ENCODE measurements at regions not wholly inside any gene's neighbourhood (a gene's known extent, or its start where the extent isn't known, plus 50 kb on each side); places are given as distances from the start of the nearest gene placed in this dataset.

DNA sequence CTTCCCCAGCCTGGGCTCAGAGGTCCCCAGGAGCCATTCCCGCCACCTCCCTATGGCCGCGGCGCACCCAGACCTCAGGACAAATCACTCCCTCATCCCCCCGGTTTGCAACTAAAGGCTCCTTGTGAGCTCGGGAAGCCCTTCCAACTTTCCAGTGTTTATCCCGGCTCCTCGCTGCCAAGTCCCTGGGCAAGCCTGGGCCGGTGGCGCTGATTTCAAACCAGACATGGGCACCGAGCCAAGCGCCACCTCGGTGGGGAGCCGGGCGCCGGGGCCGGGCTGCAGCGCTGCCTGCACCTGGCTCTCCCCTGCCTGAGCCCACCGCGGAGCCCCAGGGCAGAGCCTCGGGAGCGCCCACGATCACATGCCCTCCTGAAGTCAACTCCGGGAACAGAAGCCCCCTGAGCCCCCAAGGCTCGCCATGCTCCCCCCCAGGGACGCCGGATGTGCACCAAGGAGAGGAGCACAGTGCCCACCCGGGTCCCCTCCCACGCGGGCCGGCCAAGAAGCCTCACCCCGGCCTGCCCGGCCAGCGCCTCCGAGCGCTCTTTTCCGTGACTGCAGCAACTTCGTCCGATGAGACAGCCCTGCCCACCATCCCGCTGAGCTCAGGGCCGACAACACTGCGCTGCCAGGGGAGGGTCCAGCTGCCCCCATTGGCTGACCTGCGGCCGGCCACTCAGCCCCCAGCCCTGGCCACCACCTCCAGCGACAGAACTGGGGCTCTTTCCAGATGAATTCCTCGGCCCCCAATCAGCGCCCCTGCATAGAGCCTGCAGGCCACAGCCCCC lies 50.0 kb downstream of the NCOR2 start:
- peak; percentile 82 for DNase-seq

DNA sequence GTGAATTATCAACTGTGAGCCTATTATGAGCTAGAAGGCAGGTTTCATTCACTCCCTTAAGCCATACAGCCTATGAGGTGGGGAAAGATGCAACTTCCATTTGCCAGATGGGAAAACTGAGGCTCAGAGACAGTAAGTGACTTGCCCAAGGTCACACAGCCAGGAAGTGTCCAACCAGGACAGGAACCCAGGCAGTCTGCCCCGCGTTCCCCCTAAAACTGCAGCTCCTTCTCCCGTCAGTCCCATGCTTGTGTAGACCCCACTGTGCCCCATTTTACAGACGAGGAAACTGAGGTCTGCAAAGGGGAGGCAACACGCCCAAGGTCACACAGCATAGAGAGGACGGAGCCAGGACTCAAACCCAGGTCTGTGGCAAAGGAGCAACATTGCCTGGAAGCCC lies 50.6 kb downstream of the NCOR2 start:
- no peak for DNase-seq

DNA sequence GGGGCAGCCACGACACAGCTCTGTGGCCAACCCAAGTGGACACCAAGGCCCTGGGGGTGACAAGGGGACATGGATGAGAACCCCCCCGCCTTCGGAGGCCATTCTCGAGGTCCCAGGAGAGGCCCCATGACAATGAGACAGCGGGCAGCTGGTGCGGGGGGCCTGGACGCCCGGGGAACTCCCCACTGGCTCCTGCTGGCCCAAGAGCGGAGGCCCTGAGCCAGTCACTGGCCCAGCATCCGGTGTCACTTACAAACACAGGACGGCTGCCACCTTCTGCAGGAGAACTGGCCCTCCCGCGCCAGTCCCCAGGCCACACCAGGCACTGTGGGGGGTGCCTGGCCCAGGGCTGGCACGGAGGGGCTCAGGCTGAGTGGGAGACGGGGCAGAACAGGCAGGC lies 51.4 kb downstream of the NCOR2 start:
- DNase-seq = no peak

DNA sequence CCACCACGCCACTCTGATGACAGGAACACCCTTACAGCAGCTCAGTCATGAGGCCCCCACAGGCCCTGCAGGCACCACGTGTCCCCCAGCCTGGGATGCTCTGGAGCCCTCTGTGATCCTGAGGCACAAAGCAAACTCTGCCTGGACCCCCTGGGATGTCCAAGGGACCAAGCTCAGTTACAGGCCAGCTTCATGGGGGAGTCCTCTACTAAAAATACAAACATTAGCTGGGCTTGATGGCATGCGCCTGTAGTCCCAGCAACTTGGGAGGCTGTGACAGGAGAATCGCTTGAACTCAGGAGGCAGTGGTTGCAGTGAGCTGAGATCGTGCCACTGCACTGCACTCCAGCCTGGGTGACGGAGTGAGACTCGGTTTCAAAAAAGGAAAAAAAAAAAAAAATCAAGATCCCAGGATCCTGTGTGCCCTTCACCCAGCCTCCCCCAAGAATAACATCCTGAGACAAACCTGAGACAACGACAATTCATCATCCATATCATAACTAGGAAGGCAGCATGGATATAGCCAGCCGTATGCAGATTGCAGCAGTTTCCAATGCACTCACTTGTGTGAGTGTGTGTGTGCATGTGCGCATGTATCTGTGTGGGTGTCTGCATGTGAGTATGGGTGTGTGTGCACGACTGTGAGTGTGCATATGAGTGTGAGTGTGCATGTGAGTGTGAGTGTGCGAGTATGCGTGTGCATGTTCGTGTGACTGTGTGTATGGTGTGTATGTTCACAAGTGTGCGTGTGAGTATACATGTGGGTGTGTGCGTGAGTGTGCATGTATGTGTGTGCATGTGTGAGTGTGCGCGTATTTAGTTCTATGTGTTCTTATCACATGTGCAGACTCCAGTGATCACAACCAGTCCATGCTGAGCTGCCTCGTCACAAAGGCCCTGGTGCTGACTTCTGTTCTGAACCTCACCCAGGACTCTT lies 52.1 kb downstream of the NCOR2 start:
- DNase-seq = no peak

DNA sequence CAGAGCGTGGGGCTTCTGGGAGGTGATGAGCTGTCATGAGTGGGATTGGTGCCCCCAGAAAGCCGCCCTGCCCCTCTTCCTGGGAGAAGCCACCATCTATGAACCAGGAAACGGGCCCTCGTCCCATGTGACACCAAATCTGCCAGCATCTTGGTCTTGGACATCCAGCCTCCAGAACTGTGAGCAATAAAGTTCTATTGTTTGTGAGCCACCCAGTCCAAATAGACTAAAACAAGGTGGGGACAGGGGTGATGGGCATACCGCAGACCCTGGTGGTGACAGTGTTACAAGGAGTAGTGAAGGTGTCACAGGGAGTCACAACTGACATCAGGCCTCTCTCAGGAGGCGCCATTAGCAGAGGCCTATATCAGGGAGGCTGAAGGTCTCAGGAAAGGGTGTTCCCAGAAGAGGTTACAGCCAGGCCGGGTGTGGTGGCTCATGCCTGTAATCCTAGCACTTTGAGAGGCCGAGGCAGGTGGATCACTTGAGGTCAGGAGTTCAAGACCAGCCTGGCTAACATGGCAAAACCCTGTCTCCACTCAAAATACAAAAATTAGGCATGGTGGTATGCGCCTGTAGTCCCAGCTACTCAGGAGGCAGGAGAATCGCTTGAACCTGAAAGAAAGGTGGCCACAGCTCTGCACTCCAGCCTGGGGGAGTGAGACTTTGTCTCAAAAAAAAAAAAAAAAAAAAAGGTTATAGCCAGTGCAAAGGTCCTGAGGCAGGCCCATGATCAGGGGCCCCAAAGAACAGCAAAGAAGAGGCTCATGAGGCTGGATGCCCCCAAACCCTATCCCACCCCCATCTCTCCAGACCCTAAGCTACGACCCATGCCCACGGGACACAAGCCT lies 53.0 kb downstream of the NCOR2 start:
- no peak for DNase-seq

DNA sequence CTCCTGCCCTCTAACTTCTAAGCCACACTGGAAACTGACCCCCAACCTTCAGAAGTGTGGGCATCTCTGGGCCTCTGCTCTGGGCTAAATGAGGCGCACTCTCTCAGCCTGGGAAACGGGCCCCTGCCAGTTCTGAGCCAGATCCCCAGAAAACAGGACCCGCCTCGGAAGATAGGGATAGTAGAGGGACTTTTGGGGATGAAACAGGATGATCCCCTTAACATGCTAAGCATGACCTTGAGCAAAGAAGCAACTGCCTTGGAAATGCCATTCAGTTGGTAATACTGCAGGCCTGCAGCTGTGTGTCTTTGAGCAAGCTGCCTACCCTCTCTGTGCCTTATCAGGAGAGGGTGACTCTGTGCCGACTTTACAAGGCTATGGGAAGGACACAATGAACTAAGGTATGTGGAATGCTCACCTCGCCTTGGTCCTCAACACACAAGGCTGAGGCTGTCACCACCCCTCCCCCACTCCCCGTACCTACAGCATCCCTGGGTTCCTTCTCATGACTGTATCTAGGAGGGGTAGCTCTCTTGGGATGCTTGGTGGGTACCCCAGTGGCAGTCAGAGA lies 54.0 kb downstream of the NCOR2 start:
- no peak for DNase-seq

DNA sequence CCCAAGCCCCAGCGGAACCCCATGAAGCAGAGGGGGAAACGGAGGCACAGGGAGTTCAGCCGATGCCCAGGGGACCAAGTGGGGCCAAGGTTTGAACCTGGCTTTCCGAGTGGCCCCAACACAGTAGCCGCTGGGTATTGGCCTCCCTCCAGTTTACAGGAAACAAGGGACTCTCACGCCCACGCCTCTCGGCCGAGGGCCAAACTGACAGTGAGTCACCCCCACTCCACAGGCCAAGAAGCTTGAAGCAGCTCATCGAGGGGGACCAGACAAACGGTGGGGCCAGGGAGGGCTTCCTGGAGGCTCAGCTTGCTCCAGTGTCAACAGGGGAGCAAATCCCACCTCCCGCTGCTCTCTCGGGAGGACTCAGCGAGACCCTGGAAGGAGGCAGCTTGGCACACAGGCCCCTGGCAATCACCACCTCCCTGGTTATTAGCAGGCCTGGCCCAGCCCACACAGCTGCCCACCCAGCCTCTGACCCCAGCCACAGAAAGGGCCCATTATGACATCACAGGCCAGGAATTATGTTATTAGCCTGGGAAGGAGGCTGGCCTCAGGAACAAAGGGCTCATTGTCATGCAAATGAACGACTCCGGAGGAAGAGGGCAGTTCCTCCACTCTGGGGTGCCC lies 54.6 kb downstream of the NCOR2 start:
- peak; percentile 49 for DNase-seq

DNA sequence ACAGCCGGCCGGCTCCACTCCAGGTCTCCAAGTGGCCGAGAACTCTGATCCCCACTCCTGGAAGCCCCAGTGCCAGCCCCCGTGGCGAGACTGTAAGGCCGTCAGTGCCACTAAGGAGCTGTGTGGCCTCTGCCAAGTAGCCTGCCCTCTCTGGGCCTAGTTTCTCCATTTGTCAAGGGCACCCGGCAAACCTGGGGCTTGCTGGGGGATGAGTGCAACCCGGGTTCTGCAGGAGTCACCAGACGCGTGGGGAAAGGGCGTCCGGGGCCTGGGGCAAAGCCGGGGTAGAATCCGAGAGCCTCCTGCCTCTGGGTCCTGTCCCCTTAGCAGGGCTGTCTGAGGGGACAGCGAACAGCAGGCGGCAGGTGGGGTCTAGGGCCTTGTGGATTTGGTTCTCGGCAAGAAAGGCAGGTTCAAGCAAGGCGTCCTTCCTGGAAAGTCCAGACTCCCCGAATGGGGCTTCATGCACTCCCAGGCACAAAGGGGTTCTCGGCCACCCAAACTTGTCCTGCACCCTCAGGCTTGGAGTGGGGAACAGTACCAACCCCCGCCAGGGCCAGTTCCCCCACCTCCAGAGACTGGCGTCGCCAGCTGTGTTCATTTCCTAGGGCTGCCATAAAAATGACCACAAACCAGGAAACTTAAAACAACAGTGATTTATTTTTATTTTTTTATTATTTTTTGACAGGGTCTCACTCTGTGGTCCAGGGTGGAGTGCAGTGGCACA lies 56.0 kb downstream of the NCOR2 start:
- DNase-seq = no peak

DNA sequence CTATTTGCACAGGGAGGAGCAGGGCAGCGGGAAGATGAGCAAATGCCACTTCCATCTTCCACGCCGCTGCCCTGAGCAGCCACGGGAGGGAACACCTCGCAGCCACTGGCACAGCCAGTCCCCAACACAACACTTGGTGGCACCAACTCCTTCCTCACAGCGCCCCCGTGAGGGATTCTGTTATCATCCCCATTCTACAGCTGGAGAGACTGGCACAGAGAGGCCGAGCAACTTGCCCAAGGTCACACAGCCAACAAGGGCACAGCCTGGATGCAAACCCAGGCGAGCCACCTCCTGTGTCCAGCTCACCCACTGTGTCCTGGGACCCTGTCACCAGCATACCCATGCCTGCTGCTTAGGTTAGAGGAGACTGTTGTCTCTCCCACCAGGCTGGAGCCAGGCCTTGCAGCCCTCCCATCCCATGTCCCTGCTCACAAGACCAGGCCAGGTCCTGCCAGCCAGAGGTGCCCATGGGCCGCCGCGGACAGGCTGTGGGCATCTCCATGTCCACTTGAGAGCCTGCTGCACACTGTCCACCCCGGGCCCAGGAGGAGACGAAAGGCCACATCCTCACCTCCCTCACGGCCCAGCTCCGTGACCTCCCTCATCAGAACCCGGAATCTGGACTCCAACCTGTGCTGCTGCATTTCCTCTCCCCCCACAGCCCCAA lies 57.0 kb downstream of the NCOR2 start:
- DNase-seq = no peak

DNA sequence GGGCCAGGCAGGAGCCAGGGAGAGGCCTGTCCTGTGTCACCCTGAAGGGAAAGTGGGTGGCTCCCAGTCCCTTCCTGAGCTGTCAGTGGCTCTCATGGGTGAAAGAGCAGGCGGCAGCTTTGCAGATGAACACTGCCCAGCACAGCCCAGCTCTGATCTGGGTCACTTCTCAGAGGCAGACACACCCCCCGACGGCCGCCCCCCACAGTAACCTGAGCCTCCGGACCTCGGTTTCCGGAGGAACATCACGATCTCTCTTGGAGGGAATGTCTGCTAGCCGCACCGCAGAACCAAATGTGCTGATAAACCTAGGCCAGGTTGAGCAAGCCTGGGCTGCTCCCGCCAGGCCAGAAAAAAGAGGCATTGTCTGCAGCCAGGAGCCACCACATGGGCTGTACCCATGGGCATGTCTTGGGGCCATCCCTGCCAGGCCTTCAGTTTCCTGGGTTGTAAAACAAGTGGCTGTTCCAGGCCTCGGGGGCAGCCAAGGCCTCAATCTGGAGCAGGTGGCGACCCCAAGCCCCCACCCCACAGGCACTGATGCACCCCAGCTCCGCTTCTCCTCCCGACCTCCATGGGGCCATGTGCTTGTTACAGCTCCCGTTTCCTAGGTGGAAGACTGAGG lies 57.6 kb downstream of the NCOR2 start:
- DNase-seq = no peak

DNA sequence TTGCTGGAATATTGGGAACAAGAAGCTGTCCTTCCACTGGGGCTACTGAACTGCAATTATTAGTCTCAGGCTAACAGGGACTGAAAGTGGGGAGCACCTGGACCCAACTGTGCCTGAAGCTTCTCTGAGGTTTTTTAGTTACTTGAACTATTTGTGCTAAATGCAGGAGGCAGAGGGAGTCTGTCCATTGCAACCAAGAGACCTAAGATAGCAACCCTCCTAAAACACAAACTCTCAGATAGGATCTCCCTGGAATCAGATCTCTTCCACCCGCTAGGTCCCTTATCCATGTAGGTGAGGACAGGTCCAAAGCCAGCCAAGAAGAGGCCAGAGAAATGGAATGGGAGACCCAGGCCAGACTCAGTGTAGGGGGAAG lies 58.1 kb downstream of the NCOR2 start:
- no peak for DNase-seq

DNA sequence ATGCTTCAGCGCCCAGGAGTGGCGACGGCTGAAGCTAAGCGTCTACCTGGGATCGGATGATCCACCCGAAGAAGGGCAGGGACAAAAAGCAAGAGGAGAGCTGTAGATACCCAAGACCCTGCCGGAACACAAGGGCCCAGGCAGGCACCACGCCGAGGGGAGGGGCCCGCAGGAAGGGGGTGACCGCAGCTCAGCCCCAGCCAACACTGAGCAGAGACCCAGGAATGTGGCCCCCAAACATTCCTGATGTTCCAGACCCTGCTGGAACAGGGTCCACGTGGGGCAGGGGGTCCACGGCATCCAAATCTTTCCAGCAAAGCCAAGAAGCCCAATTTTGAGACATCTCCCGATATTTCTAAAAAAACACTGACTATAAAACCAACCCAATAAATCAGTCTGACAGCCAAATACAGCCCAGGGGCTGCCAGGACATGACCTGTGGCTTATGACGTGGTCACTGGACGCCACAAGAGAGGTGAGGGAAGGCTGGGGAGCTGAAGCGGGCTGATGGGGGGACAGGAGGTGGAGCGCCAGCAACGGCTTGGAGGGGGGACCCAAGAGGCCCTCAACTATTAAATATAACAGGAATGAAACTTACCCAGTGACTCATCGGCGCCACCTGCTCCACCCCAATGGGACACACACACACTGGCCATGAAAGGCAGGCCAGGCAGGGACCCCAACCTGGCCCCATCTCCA lies 58.9 kb downstream of the NCOR2 start:
- DNase-seq = no peak

DNA sequence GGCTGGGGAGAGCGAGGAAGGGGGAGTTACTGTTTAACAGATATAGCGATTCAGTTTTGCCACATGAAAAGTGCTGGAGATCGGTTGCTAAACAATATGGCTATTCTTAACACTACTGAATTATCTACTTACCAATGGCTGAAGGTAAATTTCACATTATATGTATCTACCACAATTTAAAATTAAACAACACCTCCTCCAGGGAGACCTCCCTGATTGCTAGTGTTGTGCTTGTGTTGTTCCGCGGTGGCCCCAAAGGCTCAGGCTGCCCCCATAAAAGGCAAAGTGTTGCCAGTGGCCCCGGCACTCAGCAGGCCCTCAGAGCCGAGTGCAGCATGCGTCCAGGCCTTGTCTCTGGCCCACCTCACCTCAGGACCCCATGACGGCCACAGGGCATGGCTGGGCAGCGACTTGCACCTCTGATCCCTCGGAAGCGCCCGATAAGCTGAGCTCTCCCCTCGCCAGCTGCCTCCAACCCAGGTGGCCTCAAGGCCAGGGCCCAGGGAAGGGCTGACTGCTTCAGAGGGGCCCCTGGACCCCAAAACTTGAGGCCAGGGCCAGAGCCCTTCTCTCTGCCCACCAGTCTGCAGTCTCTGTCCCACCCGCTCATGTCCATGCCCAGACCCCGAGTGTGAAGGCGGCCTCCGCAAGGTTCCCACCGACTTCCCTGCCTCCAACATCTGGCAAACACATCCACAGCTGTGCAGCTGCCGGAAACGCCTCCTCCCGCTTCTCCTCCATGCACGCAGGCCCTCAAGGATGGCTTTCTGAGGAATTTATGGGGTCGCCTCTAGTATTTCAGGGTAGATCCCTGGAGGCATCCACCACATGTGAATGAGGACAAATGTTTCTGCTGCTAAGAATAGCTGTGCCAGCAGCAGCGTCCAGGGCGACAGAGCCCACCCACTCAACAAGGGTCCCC lies 60.0 kb downstream of the NCOR2 start:
- DNase-seq = no peak

DNA sequence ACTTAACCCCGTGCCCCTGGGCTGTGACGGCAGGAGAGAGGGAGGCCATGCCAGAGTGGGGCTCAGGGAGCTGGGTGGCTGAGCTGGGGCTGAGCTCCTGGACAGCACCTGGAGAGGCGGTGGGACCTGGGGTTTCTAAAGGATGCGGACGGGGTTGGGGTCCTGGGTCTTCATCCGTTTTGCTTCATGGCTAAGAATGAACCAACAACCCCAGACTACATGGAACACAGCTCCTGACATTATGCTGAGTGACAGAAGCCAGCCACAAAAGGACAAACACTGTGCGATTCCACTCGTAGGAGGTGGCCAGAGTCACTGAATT lies 60.6 kb downstream of the NCOR2 start:
- no peak for DNase-seq

DNA sequence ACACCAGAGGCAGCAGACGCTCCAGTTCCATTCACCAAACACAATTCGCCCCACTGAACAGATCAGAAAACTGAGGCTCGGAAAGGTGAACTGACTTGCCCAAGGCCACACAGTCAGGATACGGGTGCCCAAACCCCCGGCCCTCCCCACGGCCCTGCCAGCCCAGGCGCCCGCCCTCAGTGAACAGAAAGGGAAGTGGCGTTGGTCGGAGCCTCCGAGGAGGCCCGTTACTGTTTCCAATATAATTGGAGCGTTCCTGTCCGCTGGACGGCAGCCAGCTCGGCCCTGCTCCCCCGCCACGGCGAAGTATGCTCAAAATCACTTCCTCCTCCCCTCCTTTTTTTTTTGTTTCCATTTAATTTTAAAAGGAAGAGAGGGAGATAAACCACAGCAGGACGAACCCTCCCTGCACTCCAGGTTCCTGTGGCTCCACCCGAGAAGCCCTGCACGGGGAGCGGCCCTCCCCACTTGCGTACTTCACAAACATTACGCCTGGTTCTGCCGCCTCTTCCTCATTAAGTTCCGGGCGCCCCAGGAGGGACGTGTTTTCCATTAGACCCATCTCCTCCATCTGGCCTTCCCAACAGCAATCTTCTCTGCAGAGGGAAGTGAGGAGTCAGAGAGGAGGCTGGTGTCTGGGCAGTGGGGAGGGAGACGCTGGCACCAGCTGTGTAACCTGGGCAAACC lies 61.1 kb downstream of the NCOR2 start:
- peak; percentile 40 for DNase-seq

DNA sequence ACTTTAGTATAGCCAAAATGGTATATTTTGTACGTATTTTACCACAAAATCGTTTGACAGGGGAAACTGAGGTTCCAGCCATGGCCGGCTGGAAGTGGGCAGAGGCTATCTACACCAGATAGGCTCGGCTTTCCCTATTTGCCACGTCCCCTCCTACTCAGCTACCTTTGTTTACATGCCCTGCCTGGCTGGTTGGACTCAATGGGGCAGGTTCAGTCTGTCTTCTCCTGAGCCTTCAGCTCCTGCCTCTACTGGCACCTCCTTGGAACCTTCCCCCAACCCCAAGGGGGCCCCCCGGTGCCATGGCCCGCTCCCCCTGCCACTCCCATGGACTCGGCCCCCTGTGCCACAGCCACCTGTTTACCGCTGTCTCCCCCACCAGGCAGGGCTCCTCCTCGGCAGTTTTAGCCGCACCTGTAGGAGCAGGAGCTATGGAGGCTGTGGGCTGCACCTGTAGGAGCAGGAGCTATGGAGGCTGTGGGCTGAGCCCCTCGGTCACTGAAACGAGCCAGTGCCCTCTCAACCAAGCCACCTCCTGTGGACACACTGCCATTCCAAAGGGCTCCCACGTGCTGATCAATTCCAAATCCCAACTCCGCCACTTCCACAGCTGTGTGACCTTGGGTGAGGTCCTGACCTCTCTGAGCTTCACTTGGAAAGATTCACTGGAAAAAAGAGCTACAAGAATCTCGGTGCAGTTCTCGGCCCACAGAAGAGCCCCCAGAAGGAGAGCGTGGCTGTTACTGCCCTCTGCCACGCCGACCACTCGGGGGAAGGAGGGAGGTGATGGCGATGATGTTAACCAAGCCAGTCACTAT lies 62.2 kb downstream of the NCOR2 start:
- no peak for DNase-seq

DNA sequence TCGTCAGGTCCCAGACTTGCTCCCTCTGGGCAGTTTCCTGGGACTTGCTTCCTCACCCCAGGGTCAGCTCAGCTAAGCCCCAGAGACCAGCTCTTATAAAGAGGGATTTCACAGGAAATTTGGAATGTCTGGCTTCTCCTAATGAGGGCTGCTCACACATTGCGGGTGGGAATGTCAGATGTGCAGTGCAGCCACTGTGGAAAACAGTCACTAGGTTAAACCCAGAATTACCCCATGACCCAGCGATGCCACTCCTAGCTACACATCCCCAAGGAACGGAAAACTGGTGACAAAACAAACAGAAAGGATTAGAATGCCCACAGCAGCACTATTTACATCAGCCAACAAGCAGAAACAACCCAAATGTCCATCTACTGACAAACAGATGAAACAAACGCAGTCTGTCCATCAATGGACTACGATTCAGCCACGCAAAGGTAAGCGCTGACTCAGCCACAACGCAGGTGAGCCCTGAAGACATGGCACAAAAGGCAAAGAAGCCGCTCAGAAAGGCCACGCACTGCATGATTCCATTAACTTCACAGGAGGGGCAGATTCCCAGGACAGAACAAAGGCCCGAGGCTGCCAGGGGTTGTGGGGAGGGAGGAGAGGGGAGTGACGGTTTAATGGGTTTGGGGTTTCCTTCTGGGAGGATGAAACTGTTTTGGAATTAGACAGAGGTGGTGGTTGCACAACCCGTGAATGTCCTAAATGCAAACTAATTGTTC lies 63.0 kb downstream of the NCOR2 start:
- no peak for DNase-seq

All from NCI-H1092 (cell line).